Ovary (tissue), 7 donors: ENCODE measurements at regions not wholly inside any gene's neighbourhood (a gene's known extent, or its start where the extent isn't known, plus 50 kb on each side); places are given as distances from the start of the nearest gene placed in this dataset.

Source experiments
- DNase-seq, 5 donors: peaks; one replicate each; pipeline ENCODE4 v3.0.0-alpha.2; 2019 to 2020
- H3K27ac ChIP-seq, 2 donors: fragments of 200-600 bp; one replicate each; pipeline versions ENCODE4 v1.5.1 to v1.8.0; 2019 to 2022
- H3K27me3 ChIP-seq: fragments of 200-600 bp; one replicate; pipeline ENCODE4 v1.8.0; 2022
- H3K36me3 ChIP-seq: fragments of 200-600 bp; sonication (generic); one replicate; pipeline ENCODE4 v1.5.1; 2019
- H3K4me1 ChIP-seq: one replicate; pipeline ENCODE4 v1.8.1; 2013; ENCODE audit warnings: mild to moderate bottlenecking, moderate library complexity; ENCODE audit not compliant: insufficient read depth
- H3K4me3 ChIP-seq: fragments of 200-600 bp; sonication (generic); one replicate; pipeline ENCODE4 v1.5.1; 2017
- H3K9me3 ChIP-seq, 2 donors: fragments of 200-600 bp in 1 of 2; sonication (generic) in 1 of 2; one replicate each; pipeline versions ENCODE4 v1.5.1 to v1.8.1; 2013 to 2019; ENCODE audit warnings: mild to moderate bottlenecking in 1 of 2, moderate library complexity in 1 of 2
- CTCF ChIP-seq, 3 donors: fragments of 450-650 bp in 2 of 3; fragments of 200-600 bp in 1 of 3; IDR thresholded peaks; one replicate each; pipeline versions ENCODE4 v1.5.1 to v1.8.0; 2016 to 2022; ENCODE audit warnings: antibody characterized with exemption in 3 of 3, mild to moderate bottlenecking in 1 of 3
- EP300 ChIP-seq: sonication (generic); formaldehyde crosslinking; IDR thresholded peaks from one replicate; pipeline ENCODE4 v1.6.1; 2017; ENCODE audit warnings: antibody characterized with exemption
- POLR2A ChIP-seq: fragments of 450-650 bp; IDR thresholded peaks from one replicate; pipeline ENCODE4 v1.6.1; 2017; ENCODE audit warnings: antibody characterized with exemption, mild to moderate bottlenecking, moderate library complexity
- WGBS, 3 donors: extraction: QIAGEN DNeasy Blood & Tissue Kit in 1 of 3; methylation state at CpG; one replicate each; pipeline versions ENCODE4 v1.1.5 to v1.1.7; 2013 to 2017; 5-methylcytosine and 5-hydroxymethylcytosine counted together
- intact Hi-C, 4 donors: fragments of 100-400 bp; cut with DNase I; formaldehyde crosslinking; loops; one replicate each; pipeline versions ENCODE4 v1.11.0 to v1.15.1; 2022 to 2023
- donor health status: DM: no; HTN: no; CAD: no; lungs with moderate emphysema.
- donor health status: DM: no; HTN: no; CAD: no.
- donor health status: Bipolar disorder and iron deficiency.
- donor health status: DM: no; HTN: no; CAD: no.
- donor health status: DM: yes; HTN: yes; CAD: no.

- no peaks in the 10 kb centered on the region for H3K36me3 ChIP-seq
- 84 to 87% (median 85%) methylated on average over 8 of the region's 8 CpGs for WGBS, 3 donors
- H3K4me3 ChIP-seq, result no peak overlapping the region
- H3K9me3 ChIP-seq, result no peaks in the 10 kb centered on the region
- intact Hi-C loops, result loop anchor here in 3 of 4 donors (10.0 kb wide), 4 partner anchors 252 to 622 kb away; no protein-coding TSS in a partner anchor
- H3K27me3 ChIP-seq, result no peaks in the 10 kb centered on the region
- no peak for DNase-seq
- TF ChIP-seq POLR2A, result no peak
- TF ChIP-seq EP300, result no peak
- no peak for TF ChIP-seq CTCF (IDR thresholded peaks at IDR 0.05)
- H3K27ac ChIP-seq, result no peak overlapping the region
- peaks cover 1% of the 10 kb centered on the region for H3K4me1 ChIP-seq
These were observed 68.5 kb downstream of the CXCL12 start for GRCh38 chr10:44316187-44316921.

- Histone ChIP-seq H3K36me3 (no peaks in the 10 kb centered on the region), H3K9me3 (no peaks in the 10 kb centered on the region), H3K27me3 (no peaks in the 10 kb centered on the region), H3K4me1 (peaks cover 8% of the 10 kb centered on the region), H3K27ac (no peak overlapping the region), H3K4me3 (no peak overlapping the region)
- intact Hi-C loops, result loop anchor here in 3 of 4 donors (5.0 to 10.0 kb wide), 5 partner anchors 250 to 623 kb away; no protein-coding TSS in a partner anchor
- DNase-seq, result no peak
- WGBS, 3 donors, result 88 to 97% (median 94%) methylated on average over 6 of the region's 6 CpGs
- TF ChIP-seq EP300, result no peak
- no peak for TF ChIP-seq CTCF (IDR thresholded peaks at IDR 0.05)
- no peak for TF ChIP-seq POLR2A
These were observed 70.0 kb downstream of the CXCL12 start for GRCh38 chr10:44314802-44315460.

- 88 to 100% (median 89%) methylated on average over 1 of the region's 1 CpG for WGBS, 3 donors
- TF ChIP-seq POLR2A, result no peak
- TF ChIP-seq EP300, result no peak
- no peak for TF ChIP-seq CTCF (IDR thresholded peaks at IDR 0.05)
- H3K27me3 ChIP-seq, result no peaks in the 10 kb centered on the region
- no peaks in the 10 kb centered on the region for H3K9me3 ChIP-seq
- intact Hi-C loops, result loop anchor here in 3 of 4 donors (5.0 to 10.0 kb wide), 5 partner anchors 249 to 621 kb away; no protein-coding TSS in a partner anchor
- no peak overlapping the region for H3K27ac ChIP-seq
- H3K4me1 ChIP-seq, result peaks cover 6% of the 10 kb centered on the region
- no peaks in the 10 kb centered on the region for H3K36me3 ChIP-seq
- no peak overlapping the region for H3K4me3 ChIP-seq
- DNase-seq, result no peak
These were observed 71.1 kb downstream of the CXCL12 start for GRCh38 chr10:44313761-44314165.

- Histone ChIP-seq H3K36me3 (no peaks in the 10 kb centered on the region), H3K9me3 (no peaks in the 10 kb centered on the region), H3K4me3 (no peak overlapping the region), H3K27me3 (no peaks in the 10 kb centered on the region), H3K4me1 (peaks cover 6% of the 10 kb centered on the region), H3K27ac (no peak overlapping the region)
- 83 to 92% (median 90%) methylated on average over 3 of the region's 3 CpGs for WGBS, 3 donors
- no peak for DNase-seq
- TF ChIP-seq EP300 (no peak), POLR2A (no peak), CTCF (IDR thresholded peaks at IDR 0.05) (no peak)
- intact Hi-C loops, result loop anchor here in 3 of 4 donors (5.0 to 10.0 kb wide), 5 partner anchors 248 to 620 kb away; no protein-coding TSS in a partner anchor
These were observed 72.5 kb downstream of the CXCL12 start for GRCh38 chr10:44312401-44312800.
